NCI-H510A (cell line): ENCODE measurements at regions not wholly inside any gene's neighbourhood (a gene's known extent, or its start where the extent isn't known, plus 50 kb on each side); places are given as distances from the start of the nearest gene placed in this dataset.
"Not testable (repeated sequence)": the region's sequence is repeated elsewhere in the genome, so short reads cannot be mapped to it uniquely, and the experiment has no call there.

ENCODE experiments used
- DNase-seq: peaks from one replicate; lab custom pipeline; 2025; lab: John Stamatoyannopoulos, UW

GRCh38 chr4:189613207-189613606 lies 327.5 kb upstream of the FRG1 start:
- no peak for DNase-seq

GRCh38 chr4:189615217-189615663 lies 325.4 kb upstream of the FRG1 start:
- DNase-seq = no peak

GRCh38 chr4:189617741-189618140 lies 322.9 kb upstream of the FRG1 start:
- DNase-seq = not testable (repeated sequence)

- not testable (repeated sequence) for DNase-seq
Measured at GRCh38 chr4:189619441-189620250, 321.0 kb upstream of the FRG1 start.

GRCh38 chr4:189622574-189622973 lies 318.1 kb upstream of the FRG1 start:
- not testable (repeated sequence) for DNase-seq

- DNase-seq = not testable (repeated sequence)
Measured at GRCh38 chr4:189627041-189627440, 313.6 kb upstream of the FRG1 start.

GRCh38 chr4:189629733-189630132 lies 310.9 kb upstream of the FRG1 start:
- not testable (repeated sequence) for DNase-seq

- DNase-seq = not testable (repeated sequence)
Measured at GRCh38 chr4:189630913-189631567, 309.6 kb upstream of the FRG1 start.

GRCh38 chr4:189631568-189631916 lies 309.1 kb upstream of the FRG1 start:
- DNase-seq = not testable (repeated sequence)

GRCh38 chr4:189650436-189650835 lies 290.2 kb upstream of the FRG1 start:
- DNase-seq = not testable (repeated sequence)

- DNase-seq = not testable (repeated sequence)
Measured at GRCh38 chr4:189653130-189653653, 287.5 kb upstream of the FRG1 start.

GRCh38 chr4:189653983-189654382 lies 286.7 kb upstream of the FRG1 start:
- DNase-seq = not testable (repeated sequence)

GRCh38 chr4:189654396-189654795 lies 286.3 kb upstream of the FRG1 start:
- not testable (repeated sequence) for DNase-seq

GRCh38 chr4:189655817-189656216 lies 284.9 kb upstream of the FRG1 start:
- not testable (repeated sequence) for DNase-seq

- DNase-seq = no peak
Measured at GRCh38 chr4:189656641-189657040, 284.0 kb upstream of the FRG1 start.

GRCh38 chr4:189658259-189658658 lies 282.4 kb upstream of the FRG1 start:
- DNase-seq = not testable (repeated sequence)

- not testable (repeated sequence) for DNase-seq
Measured at GRCh38 chr4:189658831-189659230, 281.8 kb upstream of the FRG1 start.

GRCh38 chr4:189659287-189659686 lies 281.4 kb upstream of the FRG1 start:
- DNase-seq = no peak

- no peak for DNase-seq
Measured at GRCh38 chr4:189660722-189661360, 279.8 kb upstream of the FRG1 start.

GRCh38 chr4:189664693-189665250 lies 275.9 kb upstream of the FRG1 start:
- no peak for DNase-seq

- DNase-seq = not testable (repeated sequence)
Measured at GRCh38 chr4:189665712-189666305, 274.9 kb upstream of the FRG1 start.

GRCh38 chr4:189667386-189667785 lies 273.3 kb upstream of the FRG1 start:
- DNase-seq = not testable (repeated sequence)
